ENCODE measurements at regions not wholly inside any gene's neighbourhood (a gene's known extent, or its start where the extent isn't known, plus 50 kb on each side); places are given as distances from the start of the nearest gene placed in this dataset.

GRCh38 chr5:85865296-85865695, 752.4 kb upstream of the COX7C start:
- TF ChIP-seq YBX1 (IDR thresholded peaks at IDR 0.05) (no peak), POLR2A (IDR thresholded peaks at IDR 0.05; ENCODE audit: low read depth, low read length) (no peak), ZBTB33 (IDR thresholded peaks at IDR 0.05) (no peak), NKRF (conservative IDR thresholded peaks at IDR 0.05) (no peak), CTCF (IDR thresholded peaks at IDR 0.05 in 2 of 3, conservative IDR thresholded peaks at IDR 0.05 in 1 of 3; ENCODE audit: control insufficient read depth in 2 of 3, extremely low read depth in 1 of 3, insufficient read depth in 1 of 3, low read depth in 3 of 3, low read length in 3 of 3) (no peak), EP300 (IDR thresholded peaks at IDR 0.05; ENCODE audit: borderline replicate concordance in 1 of 2, control insufficient read depth in 1 of 2, low read depth in 2 of 2, low read length in 2 of 2) (no peak), MYC (IDR thresholded peaks at IDR 0.05; ENCODE audit: insufficient read depth, insufficient read length, insufficient replicate concordance, low read length, severe bottlenecking) (no peak), PKNOX1 (IDR thresholded peaks at IDR 0.05) (no peak), RAD21 (IDR thresholded peaks at IDR 0.05; ENCODE audit: insufficient read depth, low read depth, low read length) (no peak)
